ENCODE measurements at regions not wholly inside any gene's neighbourhood (a gene's known extent, or its start where the extent isn't known, plus 50 kb on each side); places are given as distances from the start of the nearest gene placed in this dataset.
"Not testable (repeated sequence)": the region's sequence is repeated elsewhere in the genome, so short reads cannot be mapped to it uniquely, and the experiment has no call there.

DNA sequence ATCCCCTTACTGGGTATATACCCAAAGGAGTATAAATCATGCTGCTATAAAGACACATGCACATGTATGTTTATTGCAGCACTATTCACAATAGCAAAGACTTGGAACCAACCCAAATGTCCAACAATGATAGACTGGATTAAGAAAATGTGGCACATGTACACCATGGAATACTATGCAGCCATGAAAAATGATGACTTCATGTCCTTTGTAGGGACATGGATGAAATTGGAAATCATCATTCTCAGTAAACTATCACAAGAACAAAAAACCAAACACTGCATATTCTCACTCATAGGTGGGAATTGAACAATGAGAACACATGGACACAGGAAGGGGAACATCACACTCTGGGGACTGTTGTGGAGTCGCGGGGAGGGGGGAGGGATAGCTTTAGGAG is 161.7 kb upstream of the PHACTR1 start:
- DNase-seq, result not testable (repeated sequence)

GRCh38 chr6:12555267-12555666 is 161.3 kb upstream of the PHACTR1 start:
- DNase-seq, result no peak

GRCh38 chr6:12555781-12556180 is 160.8 kb upstream of the PHACTR1 start:
- no peak for DNase-seq

GRCh38 chr6:12557765-12558164 is 158.8 kb upstream of the PHACTR1 start:
- DNase-seq, result no peak

- no peak for DNase-seq
Observed at GRCh38 chr6:12560315-12560714, 156.3 kb upstream of the PHACTR1 start.

DNA sequence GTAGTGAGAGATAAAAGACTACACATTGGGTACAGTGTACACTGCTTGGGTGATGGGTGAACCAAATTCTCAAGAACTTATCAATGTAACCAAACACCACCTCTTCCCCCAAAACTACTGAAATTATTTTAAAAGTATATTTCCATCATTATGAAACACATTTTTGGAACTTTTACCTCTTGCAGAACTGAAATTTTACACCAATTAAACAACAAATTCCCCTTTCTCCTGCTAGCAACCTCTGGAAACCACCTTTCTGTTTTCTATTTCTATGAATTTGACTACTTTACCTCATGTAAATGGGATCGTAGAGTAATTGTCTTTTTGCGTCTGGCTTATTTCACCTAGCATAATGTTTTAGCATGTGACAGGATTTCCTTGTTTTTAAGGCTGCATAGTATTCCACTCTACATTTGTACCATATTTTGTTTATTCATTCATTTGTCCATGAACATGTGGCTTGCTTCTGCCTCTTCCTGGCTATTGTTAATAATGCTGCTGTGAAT is 149.9 kb upstream of the PHACTR1 start:
- DNase-seq, result no peak

DNA sequence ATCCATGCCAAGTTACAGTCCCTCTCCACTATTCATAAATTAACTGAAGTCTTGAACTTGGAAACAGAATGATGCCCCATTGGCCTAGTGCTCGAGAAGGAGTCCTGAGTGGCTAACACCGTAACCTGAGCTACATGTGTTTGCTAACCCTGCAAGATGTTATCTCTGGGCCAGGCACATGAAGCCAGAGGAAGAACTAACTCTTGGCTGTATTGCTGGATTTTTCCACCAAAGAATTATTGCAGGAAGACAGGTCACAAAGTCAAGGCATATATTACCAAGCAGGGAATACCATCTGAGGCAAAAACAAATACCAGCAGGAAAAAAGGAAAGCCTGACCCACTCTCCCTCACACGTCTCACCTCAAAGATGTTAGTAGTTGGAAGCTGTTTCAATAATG is 148.9 kb upstream of the PHACTR1 start:
- DNase-seq, result no peak

GRCh38 chr6:12569646-12570045 is 146.9 kb upstream of the PHACTR1 start:
- DNase-seq, result no peak

DNA sequence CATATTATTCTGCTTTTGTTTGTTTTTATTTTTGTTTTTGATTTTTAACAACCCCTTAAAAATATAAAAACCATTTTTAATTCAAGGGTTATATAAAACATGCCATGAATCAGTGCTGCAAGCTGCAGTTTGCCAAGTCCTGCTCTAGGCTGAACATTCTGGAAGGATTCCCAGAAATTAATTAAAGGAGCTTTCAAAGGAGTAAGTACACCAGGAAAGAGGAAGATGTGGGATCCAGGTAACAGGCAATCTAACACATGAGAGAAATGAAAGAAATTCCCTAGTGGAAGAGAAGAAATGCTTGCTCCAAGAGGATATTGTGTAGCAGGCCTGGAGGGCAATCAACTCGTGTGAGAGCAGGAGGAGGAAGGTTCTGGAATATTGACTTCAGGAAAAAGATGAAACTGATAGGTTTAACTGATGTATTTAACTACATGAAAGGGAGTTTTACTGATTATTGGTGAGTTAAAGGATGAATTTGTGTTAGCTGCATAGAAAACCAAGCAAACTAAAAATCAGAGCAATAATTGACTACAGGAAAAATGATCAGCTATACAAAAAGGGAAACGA is 146.0 kb upstream of the PHACTR1 start:
- no peak for DNase-seq

GRCh38 chr6:12572896-12573827 is 143.4 kb upstream of the PHACTR1 start:
- DNase-seq, result no peak

DNA sequence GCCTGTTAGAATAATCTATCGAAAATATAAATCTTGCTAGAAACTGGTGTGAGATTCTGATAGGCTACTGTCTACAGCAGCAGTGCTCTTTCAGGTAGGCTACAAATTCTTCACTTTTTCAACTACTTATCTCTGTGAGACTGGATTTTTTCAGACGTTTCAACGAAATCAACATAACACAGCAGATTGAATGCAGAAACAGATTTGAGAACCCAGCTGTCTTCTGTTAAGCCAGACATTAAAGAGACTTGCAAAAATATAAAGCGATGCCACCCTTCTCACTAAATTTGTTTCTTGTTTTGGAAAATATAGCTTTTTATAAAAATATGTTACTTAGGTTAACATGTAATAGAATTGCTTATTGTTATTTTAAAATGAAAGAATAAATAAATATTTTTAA is 140.6 kb upstream of the PHACTR1 start:
- no peak for DNase-seq

DNA sequence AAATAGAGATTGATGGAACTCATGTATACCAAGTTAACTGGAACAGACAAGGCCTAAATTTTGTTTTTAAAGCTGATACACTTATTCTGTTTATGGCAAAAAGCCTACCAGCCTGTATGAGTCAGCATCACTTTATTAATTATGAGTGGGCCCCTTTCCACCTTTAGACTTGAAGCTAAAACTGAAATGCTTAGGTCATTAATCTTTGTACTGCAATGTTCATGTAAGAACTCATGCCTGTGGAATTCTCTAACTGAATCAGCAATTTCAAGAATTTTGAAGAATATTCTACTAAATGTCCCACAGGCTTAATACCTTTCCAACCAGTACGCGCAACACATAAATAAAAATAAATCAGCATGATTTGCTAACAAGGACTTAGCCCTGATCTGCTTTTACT is 140.2 kb upstream of the PHACTR1 start:
- no peak for DNase-seq

DNA sequence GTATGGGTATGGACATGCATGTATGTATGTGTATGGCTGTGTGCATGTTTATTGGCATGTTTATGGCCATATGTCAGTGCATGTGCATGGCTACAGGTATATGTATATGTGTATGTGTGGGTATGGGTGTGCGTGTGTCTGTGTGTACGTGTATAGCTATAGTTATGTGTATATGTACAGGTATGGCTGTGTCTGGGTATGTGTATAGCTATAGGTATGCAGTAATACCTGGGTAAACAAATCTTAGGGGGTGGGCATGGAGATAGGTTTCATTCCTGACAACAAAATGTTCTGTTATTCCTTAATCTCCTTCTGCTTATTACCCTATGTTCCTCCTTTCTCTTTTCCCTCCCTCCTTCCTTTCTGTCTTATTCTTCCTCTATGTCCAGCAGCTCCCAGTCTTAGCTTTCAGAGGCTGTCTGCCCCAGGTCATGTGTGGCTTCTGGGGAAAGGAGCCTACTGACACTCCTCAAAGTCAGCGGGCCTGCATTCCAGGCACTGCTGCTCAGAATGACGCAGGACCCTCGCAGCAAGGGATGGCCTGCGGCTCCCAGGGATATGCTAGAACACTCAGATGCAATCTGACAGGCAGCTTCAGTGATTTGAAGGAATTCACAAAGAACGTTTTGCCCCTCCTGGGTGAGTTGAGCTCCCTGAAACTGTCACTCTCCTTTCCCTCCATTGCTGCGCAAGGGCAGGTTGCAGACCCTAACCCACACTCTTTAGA is 139.3 kb upstream of the PHACTR1 start:
- no peak for DNase-seq

- DNase-seq, result no peak
Observed at GRCh38 chr6:12578097-12578496, 138.5 kb upstream of the PHACTR1 start.

- DNase-seq, result no peak
Observed at GRCh38 chr6:12578751-12579150, 137.8 kb upstream of the PHACTR1 start.

DNA sequence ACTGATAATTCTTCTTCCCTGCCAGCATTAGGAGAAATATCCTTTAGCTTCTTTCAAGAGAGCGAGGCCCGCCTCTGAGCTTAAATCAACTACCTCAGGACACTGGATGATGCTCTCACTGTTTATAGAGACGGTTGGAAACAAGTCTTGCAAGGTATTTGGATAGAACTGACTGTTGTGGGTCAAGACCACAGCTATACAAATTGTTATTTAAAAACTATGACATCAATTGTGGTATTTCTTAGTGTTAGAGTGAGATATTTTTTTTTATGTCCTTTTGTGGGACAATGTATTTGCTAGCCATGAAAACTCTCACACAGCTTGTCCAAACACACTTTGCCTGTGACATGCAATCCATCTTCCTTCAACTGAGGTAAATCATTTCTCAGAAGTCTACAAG is 136.3 kb upstream of the PHACTR1 start:
- DNase-seq, result no peak

DNA sequence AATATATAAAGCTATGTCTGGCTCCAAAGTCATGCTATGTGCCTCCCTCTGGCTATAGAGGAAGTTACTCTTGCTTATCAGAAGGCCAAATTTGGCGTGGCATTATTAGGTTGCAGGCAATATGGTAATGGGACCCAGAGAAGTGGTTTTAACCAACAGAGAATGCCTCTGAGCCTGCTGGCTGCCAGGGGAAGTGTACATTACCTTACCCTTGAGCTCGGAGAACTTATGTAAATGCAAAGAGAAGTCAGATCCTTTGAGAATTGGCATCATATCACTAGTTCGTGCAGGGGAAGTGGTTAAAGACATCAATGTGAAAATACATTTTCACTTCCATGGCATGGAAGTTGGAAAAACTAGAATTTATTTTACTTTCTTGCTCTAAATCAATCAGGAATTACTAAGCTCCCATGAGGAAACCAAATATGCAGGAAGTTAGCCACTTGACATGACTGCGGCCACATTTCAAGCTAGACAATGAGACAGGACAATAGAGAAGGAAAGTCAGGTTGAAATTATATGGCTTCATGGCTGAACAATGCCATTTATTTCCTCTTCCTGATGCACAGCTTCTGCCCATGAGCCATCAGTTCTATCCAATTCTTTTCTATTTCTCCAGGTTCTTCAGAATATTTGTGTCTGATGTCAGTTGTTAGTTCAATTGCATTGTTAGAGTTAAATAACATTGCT is 134.0 kb upstream of the PHACTR1 start:
- no peak for DNase-seq

GRCh38 chr6:12584631-12585405 is 131.7 kb upstream of the PHACTR1 start:
- DNase-seq, result no peak

GRCh38 chr6:12585497-12585958 is 131.0 kb upstream of the PHACTR1 start:
- no peak for DNase-seq

DNA sequence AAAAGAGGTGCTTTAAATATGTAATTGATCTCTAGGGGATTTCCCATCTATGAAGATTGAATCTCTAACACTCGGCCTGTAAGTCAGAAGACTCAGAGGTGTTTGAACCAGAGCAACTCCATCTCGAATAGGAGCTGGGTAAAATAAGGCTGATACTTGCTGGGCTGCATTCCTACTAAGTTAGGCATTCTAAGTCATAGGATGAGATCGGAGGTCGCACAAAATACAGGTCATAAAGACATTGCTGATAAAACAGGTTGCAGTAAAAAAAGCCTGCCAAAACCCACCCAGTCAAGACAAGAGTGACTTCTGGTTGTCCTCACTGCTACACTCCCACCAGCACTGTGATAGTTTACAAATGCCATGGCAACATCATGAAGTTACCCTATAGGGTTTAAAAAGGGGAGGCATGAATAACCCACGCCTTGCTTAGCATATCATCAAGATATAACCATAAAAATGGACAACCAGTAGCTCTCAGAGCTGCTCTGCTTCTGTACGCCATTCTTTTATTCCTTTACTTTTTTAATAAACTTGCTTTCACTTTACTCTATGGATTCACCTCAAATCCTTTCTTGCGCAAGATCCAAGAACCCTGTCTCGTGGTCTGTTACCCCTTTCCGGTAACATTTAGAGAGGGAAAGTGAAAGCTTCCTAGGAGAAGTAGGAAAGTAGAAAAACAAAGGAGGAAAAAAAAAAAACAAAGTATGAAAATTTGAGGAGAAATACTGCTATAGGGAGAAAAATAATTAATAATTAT is 129.7 kb upstream of the PHACTR1 start:
- no peak for DNase-seq

DNA sequence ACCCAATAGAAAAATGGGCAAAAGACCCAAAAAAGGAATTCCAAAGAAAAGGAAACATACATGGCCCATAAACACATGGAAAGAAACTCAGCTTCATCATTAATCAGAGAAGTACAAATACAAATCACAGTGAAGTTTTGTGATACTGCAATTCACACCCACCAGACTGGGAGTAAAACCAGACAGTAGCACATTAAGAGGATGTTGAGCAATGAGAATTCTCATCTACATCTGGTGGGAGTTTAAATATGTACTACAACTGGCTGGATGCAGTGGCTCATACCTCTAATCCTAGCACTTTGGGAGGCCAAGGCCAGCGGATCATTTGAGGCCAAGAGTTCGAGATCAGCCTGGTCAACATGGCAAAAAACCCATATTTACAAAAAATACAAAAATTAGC is 125.7 kb upstream of the PHACTR1 start:
- no peak for DNase-seq

Data from activated CD4-positive, alpha-beta T cell treated with anti-CD3 and anti-CD28 coated beads, Interleukin-2, amount 50 U/mL, for 48 hours (primary cell).